ENCODE measurements at regions not wholly inside any gene's neighbourhood (a gene's known extent, or its start where the extent isn't known, plus 50 kb on each side); places are given as distances from the start of the nearest gene placed in this dataset.
A peak's percentile ranks its signal among the peaks of the same experiment; 100 is the strongest.

- no peak for DNase-seq
These were observed 85.0 kb downstream of the NUF2 start for GRCh38 chr1:163406772-163407171.

GRCh38 chr1:163408262-163408661, 86.5 kb downstream of the NUF2 start:
- DNase-seq: no peak

- peak; percentile 75 for DNase-seq
These were observed 88.6 kb downstream of the NUF2 start for GRCh38 chr1:163410073-163410999.

- no peak for DNase-seq
These were observed 90.5 kb downstream of the NUF2 start for GRCh38 chr1:163412221-163412620.

GRCh38 chr1:163414778-163415177, 93.0 kb downstream of the NUF2 start:
- no peak for DNase-seq

GRCh38 chr1:163421701-163422100, 99.9 kb downstream of the NUF2 start:
- DNase-seq: no peak

- DNase-seq: no peak
These were observed 101.1 kb downstream of the NUF2 start for GRCh38 chr1:163422738-163423404.

- no peak for DNase-seq
These were observed 104.9 kb downstream of the NUF2 start for GRCh38 chr1:163426505-163427251.

- no peak for DNase-seq
These were observed 105.5 kb downstream of the NUF2 start for GRCh38 chr1:163427279-163427678.

GRCh38 chr1:163436140-163436812, 114.5 kb downstream of the NUF2 start:
- no peak for DNase-seq

- DNase-seq: no peak
These were observed 117.7 kb downstream of the NUF2 start for GRCh38 chr1:163439471-163439870.

GRCh38 chr1:163440090-163440489, 118.3 kb downstream of the NUF2 start:
- peak; percentile 59 for DNase-seq

GRCh38 chr1:163442231-163442879, 120.6 kb downstream of the NUF2 start:
- no peak for DNase-seq

- no peak for DNase-seq
These were observed 121.1 kb downstream of the NUF2 start for GRCh38 chr1:163442895-163443294.

GRCh38 chr1:163443863-163444262, 122.1 kb downstream of the NUF2 start:
- no peak for DNase-seq

GRCh38 chr1:163444665-163445064, 122.9 kb downstream of the NUF2 start:
- DNase-seq: no peak

- DNase-seq: no peak
These were observed 129.2 kb downstream of the NUF2 start for GRCh38 chr1:163450986-163451385.

GRCh38 chr1:163459539-163459938, 137.8 kb downstream of the NUF2 start:
- DNase-seq: no peak

GRCh38 chr1:163467289-163467688, 145.5 kb downstream of the NUF2 start:
- no peak for DNase-seq

GRCh38 chr1:163471779-163472650, 150.3 kb downstream of the NUF2 start:
- no peak for DNase-seq

GRCh38 chr1:163472651-163473248, 151.0 kb downstream of the NUF2 start:
- no peak for DNase-seq

Measured in islet precursor cell (in vitro differentiated cells).